NCI-H1048 (cell line): ENCODE measurements at regions not wholly inside any gene's neighbourhood (a gene's known extent, or its start where the extent isn't known, plus 50 kb on each side); places are given as distances from the start of the nearest gene placed in this dataset.
"Not testable (repeated sequence)": the region's sequence is repeated elsewhere in the genome, so short reads cannot be mapped to it uniquely, and the experiment has no call there.

ENCODE experiments used
- DNase-seq: peaks from one replicate; lab custom pipeline; 2025; lab: John Stamatoyannopoulos, UW

- DNase-seq: no peak
Measured at GRCh38 chr17:54191261-54191660, 368.5 kb downstream of the KIF2B start.

GRCh38 chr17:54194268-54194667 is 371.5 kb downstream of the KIF2B start:
- DNase-seq: no peak

GRCh38 chr17:54196751-54197150 is 374.0 kb downstream of the KIF2B start:
- DNase-seq: no peak

- DNase-seq: not testable (repeated sequence)
Measured at GRCh38 chr17:54201380-54201779, 378.7 kb downstream of the KIF2B start.

- DNase-seq: no peak
Measured at GRCh38 chr17:54220829-54221228, 398.1 kb downstream of the KIF2B start.

GRCh38 chr17:54221499-54221898 is 398.8 kb downstream of the KIF2B start:
- DNase-seq: no peak

GRCh38 chr17:54235571-54235970 is 412.8 kb downstream of the KIF2B start:
- no peak for DNase-seq

- no peak for DNase-seq
Measured at GRCh38 chr17:54237911-54238515, 415.3 kb downstream of the KIF2B start.

- DNase-seq: no peak
Measured at GRCh38 chr17:54239291-54239690, 416.6 kb downstream of the KIF2B start.

- no peak for DNase-seq
Measured at GRCh38 chr17:54255696-54256095, 433.0 kb downstream of the KIF2B start.

GRCh38 chr17:54256401-54256929 is 433.7 kb downstream of the KIF2B start:
- no peak for DNase-seq

- no peak for DNase-seq
Measured at GRCh38 chr17:54257440-54257839, 434.7 kb downstream of the KIF2B start.

GRCh38 chr17:54259476-54259875 is 436.7 kb downstream of the KIF2B start:
- no peak for DNase-seq

- DNase-seq: no peak
Measured at GRCh38 chr17:54261465-54261864, 438.7 kb downstream of the KIF2B start.

GRCh38 chr17:54269881-54270280 is 447.2 kb downstream of the KIF2B start:
- DNase-seq: no peak

- no peak for DNase-seq
Measured at GRCh38 chr17:54270499-54270898, 447.8 kb downstream of the KIF2B start.

- no peak for DNase-seq
Measured at GRCh38 chr17:54277868-54278267, 455.1 kb downstream of the KIF2B start.

GRCh38 chr17:54280741-54281140 is 458.0 kb downstream of the KIF2B start:
- DNase-seq: no peak

- DNase-seq: no peak
Measured at GRCh38 chr17:54282886-54283285, 460.2 kb downstream of the KIF2B start.

GRCh38 chr17:54307351-54307750 is 484.6 kb downstream of the KIF2B start:
- DNase-seq: no peak

GRCh38 chr17:54324813-54325212 is 502.1 kb downstream of the KIF2B start:
- DNase-seq: no peak

- DNase-seq: no peak
Measured at GRCh38 chr17:54339731-54340130, 517.0 kb downstream of the KIF2B start.

- DNase-seq: no peak
Measured at GRCh38 chr17:54347495-54347894, 524.8 kb downstream of the KIF2B start.

- no peak for DNase-seq
Measured at GRCh38 chr17:54348234-54348633, 525.5 kb downstream of the KIF2B start.
